ENCODE measurements at regions not wholly inside any gene's neighbourhood (a gene's known extent, or its start where the extent isn't known, plus 50 kb on each side); places are given as distances from the start of the nearest gene placed in this dataset.

DNA sequence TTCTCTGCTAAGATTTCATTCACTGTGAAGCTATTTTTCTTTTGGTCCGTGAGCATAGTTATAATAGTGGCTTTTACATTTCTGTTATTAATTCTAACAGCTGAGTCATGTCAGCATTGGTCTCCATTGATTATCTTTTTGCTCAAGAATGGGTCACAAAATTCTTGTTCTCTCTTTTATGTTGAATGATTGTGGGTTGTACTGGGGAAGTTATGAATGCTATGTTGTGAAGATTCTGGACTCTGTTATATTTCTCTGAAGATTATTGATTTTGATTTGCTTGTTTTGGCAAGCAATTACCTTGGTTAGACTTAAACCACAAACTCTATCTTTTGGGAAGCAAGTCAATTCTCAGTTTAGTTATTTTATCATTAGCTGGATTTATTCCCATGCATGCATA is 98.8 kb downstream of the IRX5 start:
- ATAC-seq, result no peak
- Histone ChIP-seq H3K27ac (ENCODE audit: low read length) (no peak overlapping the region), H3K27me3 (ENCODE audit: low read length) (no peaks in the 10 kb centered on the region), H2AFZ (ENCODE audit: low read length) (no peak overlapping the region), H3K9ac (ENCODE audit: low read length) (no peak overlapping the region), H3F3A (ENCODE audit: low read length, unreplicated experiment) (no peaks in the 10 kb centered on the region), H3K36me3 (ENCODE audit: low read depth, low read length) (no peaks in the 10 kb centered on the region), H3K4me2 (ENCODE audit: low read length) (no peak overlapping the region), H3K9me2 (replicated peaks; ENCODE audit: low read length) (no peaks in the 10 kb centered on the region), H3K9me3 (ENCODE audit: low read length) (no peaks in the 10 kb centered on the region), H3K4me3 (ENCODE audit: low read length) (no peak overlapping the region), H3K4me1 (ENCODE audit: insufficient read depth, low read length) (no peaks in the 10 kb centered on the region), H4K20me1 (ENCODE audit: low read length) (no peaks in the 10 kb centered on the region), H3K79me2 (ENCODE audit: low read length) (no peaks in the 10 kb centered on the region)
- ChIA-PET CTCF (no interaction called here), POLR2A (ENCODE audit: unreplicated experiment) (no interaction called here)
- intact Hi-C loops (cut with micrococcal nuclease), result no loop called here
- BruUV-seq (replicated peaks), result no TSS peak
- no peak for DNase-seq
- TF ChIP-seq EZH2phosphoT487 (IDR thresholded peaks at IDR 0.05; ENCODE audit: borderline replicate concordance, low read length) (no peak), EZH2 (IDR thresholded peaks at IDR 0.05; ENCODE audit: low read length, unreplicated experiment) (no peak)
- TF ChIP-seq, protein P1, sequence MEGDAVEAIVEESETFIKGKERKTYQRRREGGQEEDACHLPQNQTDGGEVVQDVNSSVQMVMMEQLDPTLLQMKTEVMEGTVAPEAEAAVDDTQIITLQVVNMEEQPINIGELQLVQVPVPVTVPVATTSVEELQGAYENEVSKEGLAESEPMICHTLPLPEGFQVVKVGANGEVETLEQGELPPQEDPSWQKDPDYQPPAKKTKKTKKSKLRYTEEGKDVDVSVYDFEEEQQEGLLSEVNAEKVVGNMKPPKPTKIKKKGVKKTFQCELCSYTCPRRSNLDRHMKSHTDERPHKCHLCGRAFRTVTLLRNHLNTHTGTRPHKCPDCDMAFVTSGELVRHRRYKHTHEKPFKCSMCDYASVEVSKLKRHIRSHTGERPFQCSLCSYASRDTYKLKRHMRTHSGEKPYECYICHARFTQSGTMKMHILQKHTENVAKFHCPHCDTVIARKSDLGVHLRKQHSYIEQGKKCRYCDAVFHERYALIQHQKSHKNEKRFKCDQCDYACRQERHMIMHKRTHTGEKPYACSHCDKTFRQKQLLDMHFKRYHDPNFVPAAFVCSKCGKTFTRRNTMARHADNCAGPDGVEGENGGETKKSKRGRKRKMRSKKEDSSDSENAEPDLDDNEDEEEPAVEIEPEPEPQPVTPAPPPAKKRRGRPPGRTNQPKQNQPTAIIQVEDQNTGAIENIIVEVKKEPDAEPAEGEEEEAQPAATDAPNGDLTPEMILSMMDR (conservative IDR thresholded peaks at IDR 0.05; ENCODE audit: low read depth, low read length), result no peak

DNA sequence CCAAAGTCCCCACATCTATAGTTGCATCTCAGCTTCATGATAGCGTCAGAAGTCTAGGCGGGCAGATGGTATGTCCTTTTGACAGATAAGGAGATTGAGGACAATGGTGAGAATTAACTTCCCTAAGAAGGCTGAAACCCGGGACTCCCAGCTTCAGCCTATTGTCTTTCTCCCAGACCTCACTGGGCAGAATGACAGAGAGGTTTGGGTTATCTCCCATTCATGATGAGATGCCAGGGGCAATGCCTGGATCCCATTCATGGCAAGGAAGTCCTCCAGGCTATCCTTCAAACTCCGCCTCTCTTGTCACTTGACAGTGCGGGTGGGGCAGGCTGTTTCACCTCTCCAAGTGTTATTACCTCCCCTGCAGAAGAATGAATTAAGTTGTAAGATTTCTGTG is 100.3 kb downstream of the IRX5 start:
- H3K9me2 ChIP-seq (replicated peaks; ENCODE audit: low read length), result no peaks in the 10 kb centered on the region
- intact Hi-C loops (cut with micrococcal nuclease), result no loop called here
- H3K4me1 ChIP-seq (ENCODE audit: insufficient read depth, low read length), result no peaks in the 10 kb centered on the region
- POLR2A ChIA-PET (ENCODE audit: unreplicated experiment), result no interaction called here
- no peaks in the 10 kb centered on the region for H3K9me3 ChIP-seq (ENCODE audit: low read length)
- DNase-seq (no peak), ATAC-seq (no peak)
- H2AFZ ChIP-seq (ENCODE audit: low read length), result no peak overlapping the region
- no peaks in the 10 kb centered on the region for H4K20me1 ChIP-seq (ENCODE audit: low read length)
- H3K27me3 ChIP-seq (ENCODE audit: low read length), result no peaks in the 10 kb centered on the region
- CTCF ChIA-PET, result no interaction called here
- H3F3A ChIP-seq (ENCODE audit: low read length, unreplicated experiment), result no peaks in the 10 kb centered on the region
- H3K27ac ChIP-seq (ENCODE audit: low read length), result no peak overlapping the region
- no peaks in the 10 kb centered on the region for H3K36me3 ChIP-seq (ENCODE audit: low read depth, low read length)
- no peaks in the 10 kb centered on the region for H3K79me2 ChIP-seq (ENCODE audit: low read length)
- H3K4me2 ChIP-seq (ENCODE audit: low read length), result no peak overlapping the region
- BruUV-seq (replicated peaks), result no TSS peak
- H3K4me3 ChIP-seq (ENCODE audit: low read length), result no peak overlapping the region
- TF ChIP-seq, protein P1 (conservative IDR thresholded peaks at IDR 0.05; ENCODE audit: low read depth, low read length), result no peak
- TF ChIP-seq EZH2phosphoT487 (IDR thresholded peaks at IDR 0.05; ENCODE audit: borderline replicate concordance, low read length) (no peak), EZH2 (IDR thresholded peaks at IDR 0.05; ENCODE audit: low read length, unreplicated experiment) (no peak)
- no peak overlapping the region for H3K9ac ChIP-seq (ENCODE audit: low read length)

DNA sequence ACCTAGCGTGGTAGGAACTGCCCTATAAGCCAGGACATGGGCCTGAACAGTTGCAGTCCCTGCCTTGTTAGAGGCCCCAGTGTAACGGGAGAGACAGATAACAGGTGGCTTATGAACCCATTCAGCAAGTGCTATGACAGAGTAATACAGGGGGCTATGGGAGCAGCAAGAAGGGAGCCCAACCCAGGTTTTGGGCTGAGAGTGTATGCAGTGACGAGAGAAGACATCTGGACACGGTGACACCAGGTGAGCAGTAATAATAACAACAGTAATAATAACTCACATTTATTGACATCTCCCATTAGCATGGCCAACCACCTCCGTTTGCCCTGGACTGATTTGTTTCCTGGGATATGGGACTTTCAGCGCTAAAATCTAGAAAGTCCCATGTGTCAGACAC is 100.8 kb downstream of the IRX5 start:
- Histone ChIP-seq H3K27ac (ENCODE audit: low read length) (no peak overlapping the region), H3K9me3 (ENCODE audit: low read length) (no peaks in the 10 kb centered on the region), H3K36me3 (ENCODE audit: low read depth, low read length) (no peaks in the 10 kb centered on the region), H3K4me3 (ENCODE audit: low read length) (no peak overlapping the region), H3K9ac (ENCODE audit: low read length) (no peak overlapping the region), H2AFZ (ENCODE audit: low read length) (no peak overlapping the region), H3K4me1 (ENCODE audit: insufficient read depth, low read length) (no peaks in the 10 kb centered on the region), H3K9me2 (replicated peaks; ENCODE audit: low read length) (no peaks in the 10 kb centered on the region), H4K20me1 (ENCODE audit: low read length) (no peaks in the 10 kb centered on the region), H3F3A (ENCODE audit: low read length, unreplicated experiment) (no peaks in the 10 kb centered on the region), H3K27me3 (ENCODE audit: low read length) (no peaks in the 10 kb centered on the region), H3K4me2 (ENCODE audit: low read length) (no peak overlapping the region), H3K79me2 (ENCODE audit: low read length) (no peaks in the 10 kb centered on the region)
- CTCF ChIA-PET, result no interaction called here
- TF ChIP-seq, protein P1 (conservative IDR thresholded peaks at IDR 0.05; ENCODE audit: low read depth, low read length), result no peak
- TF ChIP-seq EZH2phosphoT487 (IDR thresholded peaks at IDR 0.05; ENCODE audit: borderline replicate concordance, low read length), result no peak
- no peak for TF ChIP-seq EZH2 (IDR thresholded peaks at IDR 0.05; ENCODE audit: low read length, unreplicated experiment)
- BruUV-seq (replicated peaks), result no TSS peak
- DNase-seq, result no peak
- no peak for ATAC-seq
- POLR2A ChIA-PET (ENCODE audit: unreplicated experiment), result no interaction called here
- intact Hi-C loops (cut with micrococcal nuclease), result no loop called here
